ENCODE measurements at regions not wholly inside any gene's neighbourhood (a gene's known extent, or its start where the extent isn't known, plus 50 kb on each side); places are given as distances from the start of the nearest gene placed in this dataset.

DNA sequence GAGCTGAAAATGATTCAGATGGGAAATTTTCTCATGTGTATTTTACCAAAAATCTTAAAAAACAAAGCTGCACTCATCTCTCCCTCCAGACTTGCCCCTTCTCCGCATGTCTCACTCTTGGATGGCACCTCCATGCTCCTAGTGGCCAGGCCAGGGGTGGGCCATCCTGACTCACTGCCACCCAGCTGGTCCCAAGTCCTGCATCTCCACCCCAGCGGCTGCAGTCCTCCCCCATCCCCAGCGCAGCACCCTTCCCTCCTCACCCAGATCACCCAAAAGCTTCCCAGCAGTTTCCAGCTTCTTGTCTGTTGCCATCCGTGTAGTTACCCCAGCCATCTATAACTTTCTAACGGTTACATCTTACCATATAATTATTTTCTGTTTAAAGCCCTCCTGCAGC is 53.0 kb upstream of the INSIG1 start:
- no peak for DNase-seq (ENCODE audit: low spot score)
- TF ChIP-seq, protein P1, sequence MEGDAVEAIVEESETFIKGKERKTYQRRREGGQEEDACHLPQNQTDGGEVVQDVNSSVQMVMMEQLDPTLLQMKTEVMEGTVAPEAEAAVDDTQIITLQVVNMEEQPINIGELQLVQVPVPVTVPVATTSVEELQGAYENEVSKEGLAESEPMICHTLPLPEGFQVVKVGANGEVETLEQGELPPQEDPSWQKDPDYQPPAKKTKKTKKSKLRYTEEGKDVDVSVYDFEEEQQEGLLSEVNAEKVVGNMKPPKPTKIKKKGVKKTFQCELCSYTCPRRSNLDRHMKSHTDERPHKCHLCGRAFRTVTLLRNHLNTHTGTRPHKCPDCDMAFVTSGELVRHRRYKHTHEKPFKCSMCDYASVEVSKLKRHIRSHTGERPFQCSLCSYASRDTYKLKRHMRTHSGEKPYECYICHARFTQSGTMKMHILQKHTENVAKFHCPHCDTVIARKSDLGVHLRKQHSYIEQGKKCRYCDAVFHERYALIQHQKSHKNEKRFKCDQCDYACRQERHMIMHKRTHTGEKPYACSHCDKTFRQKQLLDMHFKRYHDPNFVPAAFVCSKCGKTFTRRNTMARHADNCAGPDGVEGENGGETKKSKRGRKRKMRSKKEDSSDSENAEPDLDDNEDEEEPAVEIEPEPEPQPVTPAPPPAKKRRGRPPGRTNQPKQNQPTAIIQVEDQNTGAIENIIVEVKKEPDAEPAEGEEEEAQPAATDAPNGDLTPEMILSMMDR (IDR thresholded peaks at IDR 0.05; ENCODE audit: poor library complexity), result no peak

DNA sequence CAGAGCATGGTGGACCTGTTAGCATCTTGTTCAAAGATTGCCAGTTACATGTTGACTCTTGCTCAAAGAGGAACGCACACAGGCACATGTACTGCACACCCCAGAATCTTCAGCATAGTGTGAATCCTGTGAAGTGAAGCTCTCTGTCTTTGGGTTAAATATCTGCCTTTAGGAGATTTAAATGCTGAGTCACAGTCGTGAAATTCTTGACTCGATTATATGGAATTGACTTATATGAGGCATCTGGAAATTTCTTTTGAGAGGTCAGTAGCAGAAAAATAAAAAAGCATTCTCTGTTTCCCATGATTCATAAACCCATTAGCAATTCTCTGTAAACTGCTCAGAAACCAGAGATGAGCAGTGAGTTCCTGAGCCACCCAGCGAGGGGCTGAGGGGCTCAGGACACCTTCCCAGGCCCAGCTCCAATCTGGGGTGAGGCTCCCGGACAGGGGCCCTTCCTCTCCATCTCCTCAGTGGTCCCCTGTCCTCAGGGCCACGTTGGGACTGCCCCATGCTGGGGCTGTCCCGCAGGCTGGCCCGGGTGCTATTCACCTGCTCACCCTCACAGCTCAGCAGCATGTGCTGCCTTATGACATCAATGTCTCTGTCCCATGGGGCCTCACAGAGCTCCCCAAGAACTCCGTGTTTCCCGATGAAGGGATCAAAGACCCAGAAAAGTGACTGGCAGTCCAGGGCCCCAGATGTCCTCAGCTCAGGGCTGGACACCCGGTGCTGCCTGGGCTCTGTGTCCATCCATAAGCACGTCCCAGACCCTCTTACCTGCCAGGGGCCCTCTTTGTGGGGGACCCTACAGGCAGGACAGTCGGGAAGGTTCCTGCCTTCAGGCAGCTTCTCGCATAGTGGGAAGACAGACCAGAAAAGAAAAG is 50.0 kb upstream of the INSIG1 start:
- Histone ChIP-seq H3K27me3 (no peaks in the 10 kb centered on the region), H3K4me3 (no peak overlapping the region), H3K79me2 (no peaks in the 10 kb centered on the region), H3K36me3 (replicated peaks; ENCODE audit: insufficient read depth, low read depth) (no peaks in the 10 kb centered on the region), H3K4me2 (no peak overlapping the region), H3K9me3 (ENCODE audit: low read depth) (no peaks in the 10 kb centered on the region), H3K4me1 (ENCODE audit: insufficient read depth) (no peaks in the 10 kb centered on the region), H4K20me1 (ENCODE audit: insufficient read depth, poor library complexity, severe bottlenecking) (no peaks in the 10 kb centered on the region), H2AFZ (no peak overlapping the region), H3K27ac (no peak overlapping the region), H3K9me2 (replicated peaks; ENCODE audit: insufficient read depth) (no peaks in the 10 kb centered on the region)
- no peak for DNase-seq (ENCODE audit: low spot score)
- TF ChIP-seq, protein P1 (IDR thresholded peaks at IDR 0.05; ENCODE audit: poor library complexity), result no peak
- no peak for TF ChIP-seq EZH2phosphoT487 (IDR thresholded peaks at IDR 0.05; ENCODE audit: low read depth, severe bottlenecking, unreplicated experiment)
- 85% methylated on average over 14 of the region's 14 CpGs for WGBS (ENCODE audit: low lambda C conversion rate, missing lambda C conversion rate)

More for the DNA sequence above, 53.0 kb upstream of the INSIG1 start:
- Histone ChIP-seq H3K79me2 (no peaks in the 10 kb centered on the region), H3K4me2 (no peak overlapping the region), H3K9me2 (replicated peaks; ENCODE audit: insufficient read depth) (no peaks in the 10 kb centered on the region), H3K27ac (no peak overlapping the region), H3K27me3 (no peaks in the 10 kb centered on the region), H2AFZ (no peak overlapping the region), H4K20me1 (ENCODE audit: insufficient read depth, poor library complexity, severe bottlenecking) (no peaks in the 10 kb centered on the region), H3K4me1 (ENCODE audit: insufficient read depth) (no peaks in the 10 kb centered on the region), H3K36me3 (replicated peaks; ENCODE audit: insufficient read depth, low read depth) (no peaks in the 10 kb centered on the region), H3K4me3 (no peak overlapping the region), H3K9me3 (ENCODE audit: low read depth) (no peaks in the 10 kb centered on the region)
- 89% methylated on average over 5 of the region's 5 CpGs for WGBS (ENCODE audit: low lambda C conversion rate, missing lambda C conversion rate)

Measured in hepatocyte (in vitro differentiated cells).